ENCODE measurements at regions not wholly inside any gene's neighbourhood (a gene's known extent, or its start where the extent isn't known, plus 50 kb on each side); places are given as distances from the start of the nearest gene placed in this dataset.

DNA sequence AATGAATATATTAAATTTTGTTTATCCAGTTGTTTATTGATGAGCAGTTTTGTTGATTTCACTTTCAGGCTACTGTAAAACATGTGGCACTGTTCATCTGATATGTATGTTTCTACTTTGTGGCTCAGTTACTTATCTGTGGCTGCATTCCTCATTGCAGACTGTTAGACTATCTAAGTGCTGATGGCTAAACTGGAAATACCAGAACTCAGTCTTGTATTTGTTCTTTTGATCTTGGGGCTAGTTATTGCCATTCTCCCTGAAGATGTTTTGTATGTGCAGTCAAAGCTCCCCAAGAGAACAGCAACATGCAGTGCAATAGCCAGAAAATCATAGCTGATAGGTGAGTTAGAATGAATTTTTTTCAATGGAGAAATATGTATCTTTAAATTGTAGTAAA, 162.2 kb downstream of the GADD45G start:
- TF ChIP-seq, protein P1, sequence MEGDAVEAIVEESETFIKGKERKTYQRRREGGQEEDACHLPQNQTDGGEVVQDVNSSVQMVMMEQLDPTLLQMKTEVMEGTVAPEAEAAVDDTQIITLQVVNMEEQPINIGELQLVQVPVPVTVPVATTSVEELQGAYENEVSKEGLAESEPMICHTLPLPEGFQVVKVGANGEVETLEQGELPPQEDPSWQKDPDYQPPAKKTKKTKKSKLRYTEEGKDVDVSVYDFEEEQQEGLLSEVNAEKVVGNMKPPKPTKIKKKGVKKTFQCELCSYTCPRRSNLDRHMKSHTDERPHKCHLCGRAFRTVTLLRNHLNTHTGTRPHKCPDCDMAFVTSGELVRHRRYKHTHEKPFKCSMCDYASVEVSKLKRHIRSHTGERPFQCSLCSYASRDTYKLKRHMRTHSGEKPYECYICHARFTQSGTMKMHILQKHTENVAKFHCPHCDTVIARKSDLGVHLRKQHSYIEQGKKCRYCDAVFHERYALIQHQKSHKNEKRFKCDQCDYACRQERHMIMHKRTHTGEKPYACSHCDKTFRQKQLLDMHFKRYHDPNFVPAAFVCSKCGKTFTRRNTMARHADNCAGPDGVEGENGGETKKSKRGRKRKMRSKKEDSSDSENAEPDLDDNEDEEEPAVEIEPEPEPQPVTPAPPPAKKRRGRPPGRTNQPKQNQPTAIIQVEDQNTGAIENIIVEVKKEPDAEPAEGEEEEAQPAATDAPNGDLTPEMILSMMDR (IDR thresholded peaks at IDR 0.05 in 2 of 3, conservative IDR thresholded peaks at IDR 0.05 in 1 of 3; ENCODE audit: control insufficient read depth in 2 of 3, extremely low read depth in 1 of 3, insufficient read depth in 1 of 3, low read depth in 3 of 3, low read length in 3 of 3) = no peak
- TF ChIP-seq EP300 (IDR thresholded peaks at IDR 0.05; ENCODE audit: borderline replicate concordance in 1 of 2, control insufficient read depth in 1 of 2, low read depth in 2 of 2, low read length in 2 of 2) (no peak), EGR1 (IDR thresholded peaks at IDR 0.05; ENCODE audit: borderline replicate concordance in 1 of 2, low read depth in 2 of 2, low read length in 2 of 2) (no peak), ZBTB40 (IDR thresholded peaks at IDR 0.05; ENCODE audit: borderline replicate concordance) (no peak)
